ENCODE measurements at regions not wholly inside any gene's neighbourhood (a gene's known extent, or its start where the extent isn't known, plus 50 kb on each side); places are given as distances from the start of the nearest gene placed in this dataset.

- DNase-seq (ENCODE audit: low spot score), result no peak
Observed at GRCh38 chr20:60274717-60275116, 316.5 kb downstream of the CDH26 start.

GRCh38 chr20:60281295-60281694 is 323.1 kb downstream of the CDH26 start:
- no peak for DNase-seq (ENCODE audit: low spot score)

GRCh38 chr20:60283281-60283680 is 325.1 kb downstream of the CDH26 start:
- no peak for DNase-seq (ENCODE audit: low spot score)

- no peak for DNase-seq (ENCODE audit: low spot score)
Observed at GRCh38 chr20:60286764-60287163, 328.5 kb downstream of the CDH26 start.

- DNase-seq (ENCODE audit: low spot score), result no peak
Observed at GRCh38 chr20:60288945-60289344, 330.7 kb downstream of the CDH26 start.

GRCh38 chr20:60292001-60292520 is 333.8 kb downstream of the CDH26 start:
- no peak for DNase-seq (ENCODE audit: low spot score)

GRCh38 chr20:60294632-60295031 is 336.4 kb downstream of the CDH26 start:
- DNase-seq (ENCODE audit: low spot score), result no peak

GRCh38 chr20:60295214-60295613 is 337.0 kb downstream of the CDH26 start:
- DNase-seq (ENCODE audit: low spot score), result no peak

- DNase-seq (ENCODE audit: low spot score), result no peak
Observed at GRCh38 chr20:60297649-60298048, 339.4 kb downstream of the CDH26 start.

- no peak for DNase-seq (ENCODE audit: low spot score)
Observed at GRCh38 chr20:60298647-60299046, 340.4 kb downstream of the CDH26 start.

- no peak for DNase-seq (ENCODE audit: low spot score)
Observed at GRCh38 chr20:60299951-60300350, 341.7 kb downstream of the CDH26 start.

GRCh38 chr20:60300374-60300773 is 342.2 kb downstream of the CDH26 start:
- DNase-seq (ENCODE audit: low spot score), result no peak

GRCh38 chr20:60302875-60303274 is 344.7 kb downstream of the CDH26 start:
- no peak for DNase-seq (ENCODE audit: low spot score)

GRCh38 chr20:60304026-60304590 is 345.9 kb downstream of the CDH26 start:
- DNase-seq (ENCODE audit: low spot score), result no peak

GRCh38 chr20:60304931-60305330 is 346.7 kb downstream of the CDH26 start:
- no peak for DNase-seq (ENCODE audit: low spot score)

GRCh38 chr20:60306105-60306504 is 347.9 kb downstream of the CDH26 start:
- DNase-seq (ENCODE audit: low spot score), result no peak

GRCh38 chr20:60306551-60306950 is 348.3 kb downstream of the CDH26 start:
- DNase-seq (ENCODE audit: low spot score), result no peak

- no peak for DNase-seq (ENCODE audit: low spot score)
Observed at GRCh38 chr20:60310560-60311349, 352.5 kb downstream of the CDH26 start.

GRCh38 chr20:60313191-60313590 is 355.0 kb downstream of the CDH26 start:
- DNase-seq (ENCODE audit: low spot score), result no peak

GRCh38 chr20:60313614-60314013 is 355.4 kb downstream of the CDH26 start:
- no peak for DNase-seq (ENCODE audit: low spot score)

GRCh38 chr20:60314727-60315126 is 356.5 kb downstream of the CDH26 start:
- DNase-seq (ENCODE audit: low spot score), result no peak

GRCh38 chr20:60316476-60317158 is 358.4 kb downstream of the CDH26 start:
- no peak for DNase-seq (ENCODE audit: low spot score)

GRCh38 chr20:60317401-60317800 is 359.2 kb downstream of the CDH26 start:
- DNase-seq (ENCODE audit: low spot score), result no peak

Data from GM03348 (cell line).